ENCODE measurements at regions not wholly inside any gene's neighbourhood (a gene's known extent, or its start where the extent isn't known, plus 50 kb on each side); places are given as distances from the start of the nearest gene placed in this dataset.

DNA sequence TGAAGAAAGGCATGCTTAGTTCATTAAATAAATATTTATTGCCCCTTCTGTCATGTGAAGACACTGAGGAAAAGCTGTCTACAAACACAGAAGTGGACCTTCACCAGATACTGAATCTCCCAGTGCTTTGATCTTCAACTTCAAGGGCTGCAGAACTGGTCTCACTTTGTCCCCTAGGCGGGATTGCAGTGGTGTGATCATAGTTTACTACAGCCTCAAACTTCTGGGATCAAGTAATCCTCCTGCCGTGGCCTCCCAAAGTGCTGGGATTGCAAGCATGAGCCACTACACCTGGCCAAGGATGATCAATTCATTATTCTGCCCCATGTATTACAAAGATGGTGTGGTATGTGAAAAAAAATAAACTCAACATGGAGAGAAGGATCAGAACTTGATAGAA is 496.2 kb upstream of the HS3ST5 start:
- TF ChIP-seq, protein P1, sequence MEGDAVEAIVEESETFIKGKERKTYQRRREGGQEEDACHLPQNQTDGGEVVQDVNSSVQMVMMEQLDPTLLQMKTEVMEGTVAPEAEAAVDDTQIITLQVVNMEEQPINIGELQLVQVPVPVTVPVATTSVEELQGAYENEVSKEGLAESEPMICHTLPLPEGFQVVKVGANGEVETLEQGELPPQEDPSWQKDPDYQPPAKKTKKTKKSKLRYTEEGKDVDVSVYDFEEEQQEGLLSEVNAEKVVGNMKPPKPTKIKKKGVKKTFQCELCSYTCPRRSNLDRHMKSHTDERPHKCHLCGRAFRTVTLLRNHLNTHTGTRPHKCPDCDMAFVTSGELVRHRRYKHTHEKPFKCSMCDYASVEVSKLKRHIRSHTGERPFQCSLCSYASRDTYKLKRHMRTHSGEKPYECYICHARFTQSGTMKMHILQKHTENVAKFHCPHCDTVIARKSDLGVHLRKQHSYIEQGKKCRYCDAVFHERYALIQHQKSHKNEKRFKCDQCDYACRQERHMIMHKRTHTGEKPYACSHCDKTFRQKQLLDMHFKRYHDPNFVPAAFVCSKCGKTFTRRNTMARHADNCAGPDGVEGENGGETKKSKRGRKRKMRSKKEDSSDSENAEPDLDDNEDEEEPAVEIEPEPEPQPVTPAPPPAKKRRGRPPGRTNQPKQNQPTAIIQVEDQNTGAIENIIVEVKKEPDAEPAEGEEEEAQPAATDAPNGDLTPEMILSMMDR (IDR thresholded peaks at IDR 0.05): no peak
- TF ChIP-seq, protein P2, sequence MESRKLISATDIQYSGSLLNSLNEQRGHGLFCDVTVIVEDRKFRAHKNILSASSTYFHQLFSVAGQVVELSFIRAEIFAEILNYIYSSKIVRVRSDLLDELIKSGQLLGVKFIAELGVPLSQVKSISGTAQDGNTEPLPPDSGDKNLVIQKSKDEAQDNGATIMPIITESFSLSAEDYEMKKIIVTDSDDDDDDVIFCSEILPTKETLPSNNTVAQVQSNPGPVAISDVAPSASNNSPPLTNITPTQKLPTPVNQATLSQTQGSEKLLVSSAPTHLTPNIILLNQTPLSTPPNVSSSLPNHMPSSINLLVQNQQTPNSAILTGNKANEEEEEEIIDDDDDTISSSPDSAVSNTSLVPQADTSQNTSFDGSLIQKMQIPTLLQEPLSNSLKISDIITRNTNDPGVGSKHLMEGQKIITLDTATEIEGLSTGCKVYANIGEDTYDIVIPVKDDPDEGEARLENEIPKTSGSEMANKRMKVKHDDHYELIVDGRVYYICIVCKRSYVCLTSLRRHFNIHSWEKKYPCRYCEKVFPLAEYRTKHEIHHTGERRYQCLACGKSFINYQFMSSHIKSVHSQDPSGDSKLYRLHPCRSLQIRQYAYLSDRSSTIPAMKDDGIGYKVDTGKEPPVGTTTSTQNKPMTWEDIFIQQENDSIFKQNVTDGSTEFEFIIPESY (IDR thresholded peaks at IDR 0.05; ENCODE audit: borderline replicate concordance, low read depth): no peak
- TF ChIP-seq, protein P3, sequence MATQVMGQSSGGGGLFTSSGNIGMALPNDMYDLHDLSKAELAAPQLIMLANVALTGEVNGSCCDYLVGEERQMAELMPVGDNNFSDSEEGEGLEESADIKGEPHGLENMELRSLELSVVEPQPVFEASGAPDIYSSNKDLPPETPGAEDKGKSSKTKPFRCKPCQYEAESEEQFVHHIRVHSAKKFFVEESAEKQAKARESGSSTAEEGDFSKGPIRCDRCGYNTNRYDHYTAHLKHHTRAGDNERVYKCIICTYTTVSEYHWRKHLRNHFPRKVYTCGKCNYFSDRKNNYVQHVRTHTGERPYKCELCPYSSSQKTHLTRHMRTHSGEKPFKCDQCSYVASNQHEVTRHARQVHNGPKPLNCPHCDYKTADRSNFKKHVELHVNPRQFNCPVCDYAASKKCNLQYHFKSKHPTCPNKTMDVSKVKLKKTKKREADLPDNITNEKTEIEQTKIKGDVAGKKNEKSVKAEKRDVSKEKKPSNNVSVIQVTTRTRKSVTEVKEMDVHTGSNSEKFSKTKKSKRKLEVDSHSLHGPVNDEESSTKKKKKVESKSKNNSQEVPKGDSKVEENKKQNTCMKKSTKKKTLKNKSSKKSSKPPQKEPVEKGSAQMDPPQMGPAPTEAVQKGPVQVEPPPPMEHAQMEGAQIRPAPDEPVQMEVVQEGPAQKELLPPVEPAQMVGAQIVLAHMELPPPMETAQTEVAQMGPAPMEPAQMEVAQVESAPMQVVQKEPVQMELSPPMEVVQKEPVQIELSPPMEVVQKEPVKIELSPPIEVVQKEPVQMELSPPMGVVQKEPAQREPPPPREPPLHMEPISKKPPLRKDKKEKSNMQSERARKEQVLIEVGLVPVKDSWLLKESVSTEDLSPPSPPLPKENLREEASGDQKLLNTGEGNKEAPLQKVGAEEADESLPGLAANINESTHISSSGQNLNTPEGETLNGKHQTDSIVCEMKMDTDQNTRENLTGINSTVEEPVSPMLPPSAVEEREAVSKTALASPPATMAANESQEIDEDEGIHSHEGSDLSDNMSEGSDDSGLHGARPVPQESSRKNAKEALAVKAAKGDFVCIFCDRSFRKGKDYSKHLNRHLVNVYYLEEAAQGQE (IDR thresholded peaks at IDR 0.05; ENCODE audit: low read depth, low read length): no peak
- TF ChIP-seq JUND (IDR thresholded peaks at IDR 0.05) (no peak), EP300 (IDR thresholded peaks at IDR 0.05; ENCODE audit: borderline replicate concordance in 1 of 2, low read depth in 1 of 2, low read length in 1 of 2) (no peak), RXRA (IDR thresholded peaks at IDR 0.05; ENCODE audit: borderline replicate concordance, low read depth) (no peak), POLR2AphosphoS5 (IDR thresholded peaks at IDR 0.05; ENCODE audit: low read depth, low read length) (no peak), MEF2A (IDR thresholded peaks at IDR 0.05; ENCODE audit: borderline replicate concordance, low read depth) (no peak), EZH2phosphoT487 (IDR thresholded peaks at IDR 0.05; ENCODE audit: borderline replicate concordance, low read depth) (no peak), YY1 (IDR thresholded peaks at IDR 0.05; ENCODE audit: low read depth) (no peak), NFIC (IDR thresholded peaks at IDR 0.05; ENCODE audit: borderline replicate concordance) (no peak), RAD21 (IDR thresholded peaks at IDR 0.05; ENCODE audit: low read length) (no peak), SIN3A (IDR thresholded peaks at IDR 0.05; ENCODE audit: borderline replicate concordance, low read depth, low read length) (no peak)
- TF ChIP-seq, protein P4, sequence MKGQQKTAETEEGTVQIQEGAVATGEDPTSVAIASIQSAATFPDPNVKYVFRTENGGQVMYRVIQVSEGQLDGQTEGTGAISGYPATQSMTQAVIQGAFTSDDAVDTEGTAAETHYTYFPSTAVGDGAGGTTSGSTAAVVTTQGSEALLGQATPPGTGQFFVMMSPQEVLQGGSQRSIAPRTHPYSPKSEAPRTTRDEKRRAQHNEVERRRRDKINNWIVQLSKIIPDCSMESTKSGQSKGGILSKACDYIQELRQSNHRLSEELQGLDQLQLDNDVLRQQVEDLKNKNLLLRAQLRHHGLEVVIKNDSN (IDR thresholded peaks at IDR 0.05; ENCODE audit: borderline replicate concordance, low read depth): no peak

All from SK-N-SH (cell line).